K562 (cell line): ENCODE measurements at regions not wholly inside any gene's neighbourhood (a gene's known extent, or its start where the extent isn't known, plus 50 kb on each side); places are given as distances from the start of the nearest gene placed in this dataset.

ENCODE experiments used
- ATAC-seq: fragments of 200-7000 bp; cut with Tn5 transposase; 3 replicates; pipeline ENCODE4 v1.9.1; 2020; ENCODE audit warnings: moderate library complexity
- BruUV-seq: library from RNA; stranded (reverse); fragments of 400-500 nt; replicated peaks from 2 replicates; lab custom pipeline; 2021; lab: Mats Ljungman, UMichigan
- CTCF ChIA-PET: fragments of 300-600 bp; formaldehyde crosslinking; extraction: SDS; loops from one replicate; lab custom pipeline; 2021; ENCODE audit warnings: low intra/inter-chr PET ratio; lab: Yijun Ruan, JAX
- POLR2A ChIA-PET: fragments of 300-600, 350-650 bp; sonication (Branson Sonifier 250); formaldehyde crosslinking; extraction: SDS; loops from one replicate; lab custom pipeline; 2021; ENCODE audit warnings: antibody characterized with exemption, inconsistent platforms; lab: Yijun Ruan, JAX
- DNase-seq, 4 experiments: peaks; one replicate each; pipeline versions ENCODE4 v3.0.0 to v3.0.0-alpha.2; 2011 to 2018; ENCODE audit warnings: low spot score in 3 of 4, mixed read lengths in 3 of 4; ENCODE audit errors: extremely low read depth in 1 of 4
- FAIRE-seq: peaks from 2 replicates; lab custom pipeline; 2011; peaks lifted over from hg19 to GRCh38; lab: Jason Lieb, UNC
- H2AFZ ChIP-seq: 2 replicates; pipeline ENCODE4 v1.6.0; 2011; ENCODE audit warnings: low read depth, low read length, control low read depth, inconsistent platforms
- H3K27ac ChIP-seq: fragments of 200-600 bp; 3 replicates; pipeline ENCODE4 v1.8.0; 2011; ENCODE audit warnings: low read depth, mild to moderate bottlenecking, control low read depth, inconsistent platforms, low read length, moderate library complexity, mixed read lengths; ENCODE audit errors: extremely low read depth
- H3K27me3 ChIP-seq, 2 experiments: fragments of 300-600 bp in 1 of 2; 2 replicates in 1 of 2; 3 replicates in 1 of 2; pipeline versions ENCODE4 v1.6.0 to v1.8.0; 2011; ENCODE audit warnings: inconsistent platforms in 2 of 2, low read length in 2 of 2, mild to moderate bottlenecking in 1 of 2, mixed read lengths in 1 of 2, moderate library complexity in 1 of 2; ENCODE audit not compliant: control insufficient read depth in 2 of 2, insufficient read depth in 2 of 2
- H3K36me3 ChIP-seq: fragments of 300-600 bp; 3 replicates; pipeline ENCODE4 v1.8.0; 2011; ENCODE audit warnings: mild to moderate bottlenecking, low read length, inconsistent platforms; ENCODE audit not compliant: control insufficient read depth, insufficient read depth
- H3K4me1 ChIP-seq, 2 experiments: fragments of 200-600 bp in 1 of 2; replicated peaks in 1 of 2; 2 replicates in 1 of 2; 3 replicates in 1 of 2; pipeline versions ENCODE4 v1.5.1 to v1.8.0; 2011; ENCODE audit warnings: inconsistent platforms in 2 of 2, low read length in 2 of 2, mild to moderate bottlenecking in 1 of 2, mixed read lengths in 1 of 2, moderate library complexity in 1 of 2; ENCODE audit not compliant: control insufficient read depth in 2 of 2, insufficient read depth in 2 of 2
- H3K4me2 ChIP-seq: 2 replicates; pipeline ENCODE4 v1.6.1; 2011; ENCODE audit warnings: low read length, control low read depth, inconsistent platforms, mixed read lengths; ENCODE audit not compliant: insufficient read depth
- H3K4me3 ChIP-seq: fragments of 200-600 bp; sonication (generic), shearing (Covaris generic); 2 replicates; pipeline ENCODE4 v1.5.1; 2016; ENCODE audit warnings: control low read depth, inconsistent platforms
- H3K79me2 ChIP-seq: fragments of 200-600 bp; 3 replicates; pipeline ENCODE4 v1.8.0; 2011; ENCODE audit warnings: low read length, inconsistent platforms; ENCODE audit not compliant: control insufficient read depth, insufficient read depth
- H3K9ac ChIP-seq, 2 experiments: 2 replicates each; pipeline versions ENCODE4 v1.6.0 to v1.6.1; 2011; ENCODE audit warnings: low read depth in 2 of 2, low read length in 2 of 2, control low read depth in 1 of 2, inconsistent platforms in 1 of 2, mild to moderate bottlenecking in 1 of 2, mixed read lengths in 1 of 2; ENCODE audit not compliant: insufficient read depth in 1 of 2
- H3K9me1 ChIP-seq: one replicate; pipeline ENCODE4 v1.6.0; 2011; ENCODE audit warnings: inconsistent platforms, mild to moderate bottlenecking, low read length, moderate library complexity; ENCODE audit not compliant: control insufficient read depth, insufficient read depth
- H3K9me3 ChIP-seq: replicated peaks from 2 replicates; pipeline ENCODE4 v1.5.1; 2011; ENCODE audit warnings: low read depth, low read length, inconsistent platforms; ENCODE audit not compliant: control insufficient read depth, insufficient read depth
- H4K20me1 ChIP-seq: replicated peaks from 2 replicates; pipeline ENCODE4 v1.6.1; 2011; ENCODE audit warnings: low read length, inconsistent platforms, mixed read lengths; ENCODE audit not compliant: control insufficient read depth, insufficient read depth
- ARID3A ChIP-seq: IDR thresholded peaks from 2 replicates; pipeline ENCODE4 v1.6.1; 2012; ENCODE audit warnings: low read depth, low read length, improper control_type of control experiment, borderline replicate concordance
- BCL6 ChIP-seq: fragments of 250-450 bp; sonication (Bioruptor Pico); IDR thresholded peaks from 2 replicates; pipeline ENCODE4 v1.4.0; 2020
- BMI1 ChIP-seq: fragments of 150-350 bp; IDR thresholded peaks from 2 replicates; pipeline ENCODE4 v1.6.1; 2014; ENCODE audit warnings: low read length
- CXXC5 ChIP-seq: fragments of 250-450 bp; sonication (Bioruptor Pico); IDR thresholded peaks from 2 replicates; pipeline ENCODE4 v1.8.0; 2022; ENCODE audit warnings: inconsistent platforms, mild to moderate bottlenecking, moderate library complexity
- FOXP1 ChIP-seq: sonication (generic); formaldehyde crosslinking; IDR thresholded peaks from 2 replicates; pipeline ENCODE4 v1.8.0; 2022; ENCODE audit warnings: mild to moderate bottlenecking, missing genetic modification reagents
- GTF2E2 ChIP-seq: fragments of 200-800 bp; sonication (Bioruptor generic); IDR thresholded peaks from 2 replicates; pipeline ENCODE4 v1.6.1; 2016; ENCODE audit warnings: missing genetic modification characterization, missing compliant biosample characterization
- IRF2 ChIP-seq: sonication (generic); formaldehyde crosslinking; IDR thresholded peaks from 2 replicates; pipeline ENCODE4 v1.8.1; 2022; ENCODE audit warnings: mild to moderate bottlenecking, missing genetic modification reagents
- POLR3A ChIP-seq: IDR thresholded peaks from 2 replicates; pipeline ENCODE4 v1.6.1; 2011; ENCODE audit warnings: borderline replicate concordance, mild to moderate bottlenecking, moderate library complexity; ENCODE audit not compliant: insufficient read length, insufficient read depth; ENCODE audit errors: extremely low read depth
- RFX5 ChIP-seq: IDR thresholded peaks from 2 replicates; pipeline ENCODE4 v1.6.1; 2011; ENCODE audit warnings: low read depth, mild to moderate bottlenecking, improper control_type of control experiment, low read length
- RHOXF2B ChIP-seq: fragments of 250-450 bp; sonication (Bioruptor Pico); conservative IDR thresholded peaks from 2 replicates; pipeline ENCODE4 v1.5.1; 2021
- SRSF7 ChIP-seq: fragments of 200-400 bp; formaldehyde crosslinking; optimal IDR thresholded peaks from 2 replicates; pipeline ENCODE3; 2017; ENCODE audit warnings: mild to moderate bottlenecking, low read depth, low read length
- U2AF1 ChIP-seq: fragments of 200-400 bp; formaldehyde crosslinking; optimal IDR thresholded peaks from 2 replicates; pipeline ENCODE3; 2017; ENCODE audit warnings: mild to moderate bottlenecking, low read depth, low read length, moderate library complexity
- ZNF24 ChIP-seq: fragments of 450-650 bp; IDR thresholded peaks from 2 replicates; pipeline ENCODE4 v1.6.1; 2016
- ZNF311 ChIP-seq: fragments of 250-450 bp; sonication (Bioruptor Pico); IDR thresholded peaks from 2 replicates; pipeline ENCODE4 v1.4.0; 2020; ENCODE audit warnings: mild to moderate bottlenecking, moderate library complexity
- ZNF76 ChIP-seq: fragments of 250-450 bp; sonication (Bioruptor Pico); IDR thresholded peaks from 2 replicates; pipeline ENCODE4 v1.4.0; 2020; ENCODE audit warnings: mild to moderate bottlenecking, moderate library complexity, borderline replicate concordance
- WGBS: fragments of 100-300 bp; shearing (Covaris generic); methylation state at CpG from one replicate; pipeline ENCODE4 v1.1.6; 2016; ENCODE audit warnings: low coverage, mixed read lengths; ENCODE audit not compliant: insufficient coverage; ENCODE audit errors: missing lambda C conversion rate; 5-methylcytosine and 5-hydroxymethylcytosine counted together
- in situ Hi-C: fragments of 300-500 bp; cut with MboI; formaldehyde crosslinking; loops from 4 replicates; pipeline ENCODE4 v1.15.0; 2018; ENCODE audit warnings: inconsistent platforms, mixed read lengths
- intact Hi-C: fragments of 100-400 bp; cut with micrococcal nuclease; formaldehyde crosslinking; loops from 2 replicates; pipeline ENCODE4 v1.14.2; 2022
- TF ChIP-seq, protein P1 (sequence below): sonication (generic); formaldehyde crosslinking; IDR thresholded peaks from 2 replicates; pipeline ENCODE4 v1.8.1; 2022; ENCODE audit warnings: missing genetic modification reagents
- TF ChIP-seq, protein P2 (sequence below): fragments of 450-650 bp; IDR thresholded peaks from 2 replicates; pipeline ENCODE4 v1.7.0; 2016; ENCODE audit warnings: borderline replicate concordance

- TF ChIP-seq, protein P1, sequence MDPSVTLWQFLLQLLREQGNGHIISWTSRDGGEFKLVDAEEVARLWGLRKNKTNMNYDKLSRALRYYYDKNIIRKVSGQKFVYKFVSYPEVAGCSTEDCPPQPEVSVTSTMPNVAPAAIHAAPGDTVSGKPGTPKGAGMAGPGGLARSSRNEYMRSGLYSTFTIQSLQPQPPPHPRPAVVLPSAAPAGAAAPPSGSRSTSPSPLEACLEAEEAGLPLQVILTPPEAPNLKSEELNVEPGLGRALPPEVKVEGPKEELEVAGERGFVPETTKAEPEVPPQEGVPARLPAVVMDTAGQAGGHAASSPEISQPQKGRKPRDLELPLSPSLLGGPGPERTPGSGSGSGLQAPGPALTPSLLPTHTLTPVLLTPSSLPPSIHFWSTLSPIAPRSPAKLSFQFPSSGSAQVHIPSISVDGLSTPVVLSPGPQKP (CRISPR knock-in tag) = no peak
- TF ChIP-seq RFX5 (no peak), ZNF76 (CRISPR knock-in tag) (no peak), U2AF1 (no peak), ZNF311 (no peak), BCL6 (CRISPR knock-in tag) (no peak), GTF2E2 (tag) (no peak)
- TF ChIP-seq, protein P2, sequence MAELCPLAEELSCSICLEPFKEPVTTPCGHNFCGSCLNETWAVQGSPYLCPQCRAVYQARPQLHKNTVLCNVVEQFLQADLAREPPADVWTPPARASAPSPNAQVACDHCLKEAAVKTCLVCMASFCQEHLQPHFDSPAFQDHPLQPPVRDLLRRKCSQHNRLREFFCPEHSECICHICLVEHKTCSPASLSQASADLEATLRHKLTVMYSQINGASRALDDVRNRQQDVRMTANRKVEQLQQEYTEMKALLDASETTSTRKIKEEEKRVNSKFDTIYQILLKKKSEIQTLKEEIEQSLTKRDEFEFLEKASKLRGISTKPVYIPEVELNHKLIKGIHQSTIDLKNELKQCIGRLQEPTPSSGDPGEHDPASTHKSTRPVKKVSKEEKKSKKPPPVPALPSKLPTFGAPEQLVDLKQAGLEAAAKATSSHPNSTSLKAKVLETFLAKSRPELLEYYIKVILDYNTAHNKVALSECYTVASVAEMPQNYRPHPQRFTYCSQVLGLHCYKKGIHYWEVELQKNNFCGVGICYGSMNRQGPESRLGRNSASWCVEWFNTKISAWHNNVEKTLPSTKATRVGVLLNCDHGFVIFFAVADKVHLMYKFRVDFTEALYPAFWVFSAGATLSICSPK = no peak
Observed at GRCh38 chr4:153146961-153147360, 57.3 kb upstream of the TRIM2 start (continued).

DNA sequence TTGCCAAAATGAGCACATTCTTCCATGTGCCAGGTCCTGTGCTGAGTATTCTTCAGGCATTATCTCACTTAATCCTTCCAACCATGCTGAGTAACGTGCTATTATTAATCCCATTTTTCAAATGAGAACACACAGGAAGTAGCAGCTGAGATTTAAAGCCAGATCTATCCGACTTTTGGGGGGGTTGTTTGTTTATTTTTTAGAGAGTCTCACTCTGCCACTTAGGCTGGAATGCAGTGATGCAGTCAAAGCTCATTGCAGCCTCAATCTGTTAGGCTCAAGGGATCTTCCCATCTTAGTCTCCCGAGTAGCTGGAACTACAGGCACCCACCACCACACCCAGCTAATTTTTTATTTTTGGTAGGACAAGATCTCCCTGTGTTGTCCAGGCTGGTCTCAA lies 55.5 kb upstream of the TRIM2 start:
- Histone ChIP-seq H3K27ac (no peak overlapping the region), H2AFZ (no peak overlapping the region), H3K79me2 (no peaks in the 10 kb centered on the region), H3K27me3 (peaks cover 20 to 29% of the 10 kb centered on the region in 2 experiments; a peak in 4 of 5 replicates), H3K4me1 (peaks cover 9 to 12% of the 10 kb centered on the region in 2 experiments), H3K4me3 (no peak overlapping the region), H3K9ac (no peak overlapping the region), H4K20me1 (peaks cover 2% of the 10 kb centered on the region; the same call in 1 of the 2 replicates), H3K9me1 (no peaks in the 10 kb centered on the region), H3K9me3 (no peaks in the 10 kb centered on the region), H3K4me2 (no peak overlapping the region), H3K36me3 (no peaks in the 10 kb centered on the region)
- WGBS = 0% methylated on average over 3 of the region's 3 CpGs
- CTCF ChIA-PET = no interaction called here
- intact Hi-C loops (loop anchor here (10.0 kb wide), 1 partner anchor 286 kb away; no protein-coding TSS in a partner anchor), in situ Hi-C loops (loop anchor here (10.0 kb wide), 1 partner anchor 176 kb away; no protein-coding TSS in a partner anchor)
- no TSS peak for BruUV-seq
- ATAC-seq (no peak), FAIRE-seq (no peak), DNase-seq (no peak)
- TF ChIP-seq CXXC5 (CRISPR knock-in tag) (no peak), RHOXF2B (no peak), FOXP1 (CRISPR knock-in tag) (no peak), BMI1 (no peak), ARID3A (no peak), ZNF24 (no peak), IRF2 (no peak), SRSF7 (no peak), POLR3A (no peak)
- POLR2A ChIA-PET = no interaction called here
